ENCODE measurements at regions not wholly inside any gene's neighbourhood (a gene's known extent, or its start where the extent isn't known, plus 50 kb on each side); places are given as distances from the start of the nearest gene placed in this dataset.
"Not testable (repeated sequence)": the region's sequence is repeated elsewhere in the genome, so short reads cannot be mapped to it uniquely, and the experiment has no call there.

GRCh38 chr2:193201583-193201982 lies 1006.9 kb upstream of the TMEFF2 start:
- DNase-seq (ENCODE audit: missing footprints) (no peak), ATAC-seq (no peak)
- intact Hi-C loops (cut with DNase I): no loop called here

DNA sequence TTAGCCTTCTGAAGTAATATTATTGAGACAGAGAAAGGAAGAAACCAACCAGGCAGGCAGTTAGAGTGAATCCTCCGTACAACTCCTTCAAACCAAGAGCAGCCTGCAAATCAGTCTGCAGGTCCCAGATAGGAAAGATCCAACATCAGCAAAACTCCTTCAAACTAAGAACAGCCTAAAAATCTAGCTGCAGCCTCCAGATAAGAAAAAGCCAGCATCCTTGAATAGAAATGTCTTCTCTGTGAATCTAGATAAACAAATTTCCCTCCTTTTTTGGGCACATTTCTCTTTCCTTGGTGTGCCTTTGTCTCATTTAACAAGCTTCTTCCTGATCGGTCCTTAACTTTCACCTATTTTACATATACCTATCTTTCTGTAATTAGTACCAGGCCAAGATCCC lies 1004.6 kb upstream of the TMEFF2 start:
- DNase-seq (ENCODE audit: missing footprints) (no peak), ATAC-seq (no peak)
- intact Hi-C loops (cut with DNase I): no loop called here

- DNase-seq (ENCODE audit: missing footprints) (no peak), ATAC-seq (no peak)
- intact Hi-C loops (cut with DNase I): no loop called here
Observed at GRCh38 chr2:193187816-193188215, 993.1 kb upstream of the TMEFF2 start.

DNA sequence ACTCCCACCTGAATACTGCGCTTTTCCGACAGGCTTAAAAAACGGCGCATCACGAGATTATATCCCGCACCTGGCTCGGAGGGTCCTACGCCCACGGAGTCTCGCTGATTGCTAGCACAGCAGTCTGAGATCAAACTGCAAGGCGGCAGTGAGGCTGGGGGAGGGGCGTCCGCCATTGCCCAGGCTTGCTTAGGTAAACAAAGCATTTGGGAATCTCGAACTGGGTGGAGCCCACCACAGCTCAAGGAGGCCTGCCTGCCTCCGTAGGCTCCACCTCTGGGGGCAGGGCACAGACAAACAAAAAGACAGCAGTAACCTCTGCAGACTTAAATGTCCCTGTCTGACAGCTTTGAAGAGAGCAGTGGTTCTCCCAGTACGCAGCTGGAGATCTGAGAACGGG lies 976.2 kb upstream of the TMEFF2 start:
- ATAC-seq; DNase-seq (ENCODE audit: missing footprints); intact Hi-C loops (cut with DNase I): not testable (repeated sequence)

GRCh38 chr2:193156480-193156879 lies 961.7 kb upstream of the TMEFF2 start:
- ATAC-seq (no peak), DNase-seq (ENCODE audit: missing footprints) (no peak)
- intact Hi-C loops (cut with DNase I): no loop called here

DNA sequence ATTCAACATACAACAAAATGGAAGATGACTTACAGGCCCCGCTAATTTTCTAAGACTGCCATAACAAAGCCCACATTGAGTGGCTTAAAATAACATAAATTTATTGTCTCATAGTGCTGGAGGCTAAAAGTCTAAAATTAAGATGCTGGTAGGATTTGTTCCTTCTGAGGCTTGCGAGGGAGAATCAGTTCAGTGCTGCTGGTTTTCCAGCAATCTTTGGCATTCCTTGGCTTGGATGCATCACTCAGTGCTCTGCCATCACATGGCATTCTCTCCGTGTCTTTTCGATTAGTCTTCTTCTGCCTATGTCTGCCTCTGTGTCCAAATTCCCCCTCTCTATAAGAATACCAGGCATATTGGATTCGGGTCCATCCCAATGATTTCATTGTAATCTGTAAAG lies 959.3 kb upstream of the TMEFF2 start:
- DNase-seq (ENCODE audit: missing footprints): no peak
- intact Hi-C loops (cut with DNase I): no loop called here
- ATAC-seq: no peak

GRCh38 chr2:193153576-193153975 lies 958.8 kb upstream of the TMEFF2 start:
- intact Hi-C loops (cut with DNase I): no loop called here
- no peak for DNase-seq (ENCODE audit: missing footprints)
- ATAC-seq: no peak

GRCh38 chr2:193142467-193142866 lies 947.7 kb upstream of the TMEFF2 start:
- intact Hi-C loops (cut with DNase I); ATAC-seq; DNase-seq (ENCODE audit: missing footprints): not testable (repeated sequence)

- intact Hi-C loops (cut with DNase I): no loop called here
Observed at GRCh38 chr2:193141998-193142397, 947.3 kb upstream of the TMEFF2 start.

GRCh38 chr2:193140895-193141294 lies 946.2 kb upstream of the TMEFF2 start:
- ATAC-seq; DNase-seq (ENCODE audit: missing footprints); intact Hi-C loops (cut with DNase I): not testable (repeated sequence)

More at GRCh38 chr2:193141998-193142397, 947.3 kb upstream of the TMEFF2 start:
- no peak for DNase-seq (ENCODE audit: missing footprints)
- ATAC-seq: no peak

DNA sequence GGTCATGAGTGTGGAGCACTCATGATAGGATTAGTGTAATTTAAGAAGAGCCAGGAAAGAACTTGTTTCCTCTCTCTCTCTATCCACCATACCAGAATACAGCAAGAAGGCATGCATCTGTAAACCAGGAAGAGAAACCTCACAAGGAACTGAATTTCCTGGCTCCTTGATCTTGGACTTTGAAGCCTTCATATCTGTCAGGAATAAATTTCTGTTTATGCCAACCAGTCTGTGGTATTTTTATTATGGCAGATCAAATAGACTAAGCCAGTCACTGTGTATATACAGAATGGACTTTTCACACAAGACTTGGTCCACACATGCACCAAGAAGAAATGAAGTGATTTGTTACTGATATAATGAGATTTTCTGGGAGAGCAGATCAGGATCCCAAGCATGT lies 930.1 kb upstream of the TMEFF2 start:
- intact Hi-C loops (cut with DNase I): no loop called here
- ATAC-seq (no peak), DNase-seq (ENCODE audit: missing footprints) (no peak)

GRCh38 chr2:193114827-193115226 lies 920.1 kb upstream of the TMEFF2 start:
- ATAC-seq (no peak), DNase-seq (ENCODE audit: missing footprints) (no peak)
- intact Hi-C loops (cut with DNase I): no loop called here

DNA sequence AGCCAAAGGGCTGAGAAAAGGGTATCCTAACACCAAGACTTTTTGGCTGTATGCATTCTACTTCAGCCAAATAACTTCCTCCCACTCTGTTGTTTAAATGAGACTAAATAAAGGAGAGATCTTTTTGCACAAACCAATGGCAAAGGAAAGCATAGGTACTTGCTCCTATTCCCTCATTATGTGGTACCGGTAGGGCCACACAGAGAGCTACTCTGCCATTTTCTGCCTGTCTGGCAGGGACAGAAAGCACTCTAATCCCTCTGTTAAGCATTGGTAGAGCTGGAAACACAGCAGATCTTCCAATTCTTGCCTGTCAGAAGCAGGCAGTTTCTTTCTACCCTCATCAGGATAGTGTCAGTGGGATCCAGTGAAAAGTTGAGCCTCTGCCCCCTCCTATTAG lies 918.3 kb upstream of the TMEFF2 start:
- DNase-seq (ENCODE audit: missing footprints): no peak
- no peak for ATAC-seq
- intact Hi-C loops (cut with DNase I): no loop called here

GRCh38 chr2:193103064-193103463 lies 908.3 kb upstream of the TMEFF2 start:
- no peak for DNase-seq (ENCODE audit: missing footprints)
- no peak for ATAC-seq
- intact Hi-C loops (cut with DNase I): no loop called here

DNA sequence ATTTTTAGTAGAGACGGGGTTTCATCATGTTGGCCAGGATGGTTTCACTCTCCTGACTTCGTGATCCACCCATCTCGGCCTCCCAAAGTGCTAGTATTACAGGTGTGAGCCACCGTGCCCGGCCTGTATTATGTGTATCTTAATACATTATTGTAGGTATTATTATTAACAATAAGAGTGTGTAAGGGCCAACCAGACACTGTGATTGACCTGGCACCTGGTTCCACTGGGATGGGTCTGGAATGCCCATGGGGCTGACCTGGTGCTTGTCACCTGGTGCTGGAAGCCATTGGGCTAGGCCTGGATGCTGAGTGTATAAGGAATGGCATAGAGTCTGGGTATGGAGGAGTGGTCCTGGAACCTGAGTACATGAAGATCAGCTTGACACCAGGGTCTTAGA lies 906.9 kb upstream of the TMEFF2 start:
- no peak for DNase-seq (ENCODE audit: missing footprints)
- ATAC-seq: no peak
- intact Hi-C loops (cut with DNase I): no loop called here

- DNase-seq (ENCODE audit: missing footprints) (no peak), ATAC-seq (no peak)
- intact Hi-C loops (cut with DNase I): no loop called here
Observed at GRCh38 chr2:193088026-193088425, 893.3 kb upstream of the TMEFF2 start.

DNA sequence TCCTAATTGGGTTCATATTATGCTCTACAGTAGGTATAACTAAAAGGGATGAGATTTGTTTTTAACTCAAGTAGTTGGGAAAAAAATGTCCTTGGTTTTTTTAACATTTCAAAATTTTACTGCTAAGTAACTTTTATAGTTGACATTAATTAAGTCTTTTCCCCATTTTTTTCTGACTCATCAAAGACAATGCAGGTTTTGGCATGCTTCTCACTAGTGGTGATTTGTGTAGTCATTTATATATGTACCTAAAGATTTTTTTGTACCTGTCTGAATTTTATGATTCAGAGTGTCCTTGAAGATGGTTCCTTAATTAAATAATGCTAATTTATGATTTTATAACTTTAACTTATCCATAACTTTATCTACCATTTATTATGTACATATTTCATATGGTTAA lies 882.3 kb upstream of the TMEFF2 start:
- ATAC-seq: no peak
- intact Hi-C loops (cut with DNase I): no loop called here
- no peak for DNase-seq (ENCODE audit: missing footprints)

DNA sequence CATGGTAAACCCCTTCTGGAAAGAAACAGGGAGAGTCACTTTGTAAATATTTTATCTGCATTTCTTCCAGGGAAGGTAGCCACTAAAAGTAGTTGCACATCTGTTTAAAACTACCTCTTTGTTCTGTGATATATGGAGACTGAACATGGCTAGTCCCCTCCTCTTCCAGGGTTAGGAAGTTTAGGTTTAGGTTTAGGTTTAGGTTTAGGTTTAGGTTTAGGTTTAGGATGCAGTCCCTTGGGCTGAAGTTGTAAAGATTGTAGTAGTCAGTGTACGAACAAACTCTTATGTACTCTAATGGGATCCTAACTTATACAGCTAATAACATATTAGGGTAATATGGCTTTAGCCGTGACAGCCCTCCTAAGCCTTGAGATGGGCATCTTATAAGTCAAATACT lies 880.2 kb upstream of the TMEFF2 start:
- intact Hi-C loops (cut with DNase I): no loop called here
- ATAC-seq (no peak), DNase-seq (ENCODE audit: missing footprints) (no peak)

GRCh38 chr2:193072647-193073046 lies 877.9 kb upstream of the TMEFF2 start:
- ATAC-seq: peak; percentile 34
- intact Hi-C loops (cut with DNase I): no loop called here
- peak; percentile 17 for DNase-seq (ENCODE audit: missing footprints)

DNA sequence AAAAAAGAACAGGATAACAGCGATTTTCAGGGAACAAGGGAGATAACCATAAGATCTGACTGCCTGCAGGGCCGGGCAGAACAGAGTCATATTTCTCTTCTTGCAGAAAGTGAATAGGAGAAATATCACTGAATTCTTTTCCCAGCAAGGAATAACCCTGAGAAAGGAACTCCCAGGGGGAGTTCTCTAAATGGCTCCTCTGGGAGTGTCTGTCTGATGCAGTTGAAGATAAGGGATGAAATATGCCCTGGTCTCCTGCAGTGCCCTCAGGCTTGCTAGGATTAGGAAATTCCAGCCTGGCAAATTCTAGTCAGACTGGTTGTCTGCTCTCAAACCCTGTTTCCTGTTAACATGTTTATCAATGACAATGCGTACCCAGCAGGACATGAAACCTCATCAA lies 830.8 kb upstream of the TMEFF2 start:
- intact Hi-C loops (cut with DNase I); DNase-seq (ENCODE audit: missing footprints); ATAC-seq: not testable (repeated sequence)

DNA sequence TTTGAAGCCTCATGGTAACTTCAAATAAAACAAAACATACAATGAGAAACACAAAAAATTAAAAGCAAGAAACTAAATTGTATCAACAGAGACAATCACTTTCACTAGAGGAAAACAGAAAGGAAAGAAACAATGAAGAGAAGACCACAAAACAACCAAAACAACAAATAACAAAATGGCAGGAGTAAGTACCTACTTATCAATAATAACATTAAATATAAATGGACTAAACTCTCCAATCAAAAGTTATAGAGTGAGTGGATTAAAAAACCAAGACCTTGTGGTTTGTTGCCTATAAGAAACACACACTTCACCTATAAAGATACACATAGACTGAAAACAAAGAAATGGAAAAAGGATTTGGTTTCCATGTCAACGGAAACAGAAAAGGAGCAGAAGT lies 830.1 kb upstream of the TMEFF2 start:
- DNase-seq (ENCODE audit: missing footprints) (no peak), ATAC-seq (no peak)
- intact Hi-C loops (cut with DNase I): no loop called here

DNA sequence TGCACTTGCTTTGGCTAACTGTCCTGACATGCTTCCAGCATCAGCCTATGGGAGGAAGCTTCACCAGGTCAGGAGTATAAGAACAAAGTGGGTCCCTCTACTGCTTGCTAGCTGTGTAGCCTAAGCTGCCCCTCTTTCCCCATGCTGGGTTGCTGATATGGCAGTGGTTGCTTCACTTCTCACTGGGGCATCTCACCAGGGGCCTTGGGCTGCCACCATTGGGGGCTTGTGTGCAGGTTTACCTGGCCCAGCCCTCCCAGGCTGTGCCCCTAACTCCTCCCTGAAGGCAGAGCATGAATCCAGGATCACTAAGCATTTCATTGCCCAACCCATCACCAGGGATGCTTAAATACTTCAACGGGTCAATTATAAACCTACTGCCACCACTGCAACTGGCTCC lies 817.1 kb upstream of the TMEFF2 start:
- ATAC-seq (no peak), DNase-seq (ENCODE audit: missing footprints) (no peak)
- intact Hi-C loops (cut with DNase I): no loop called here

Data from Right ventricle myocardium inferior (tissue), 1 donor.